NT2/D1 (cell line): ENCODE measurements at regions not wholly inside any gene's neighbourhood (a gene's known extent, or its start where the extent isn't known, plus 50 kb on each side); places are given as distances from the start of the nearest gene placed in this dataset.

Source experiments
- SUZ12 ChIP-seq: IDR thresholded peaks from 2 replicates; pipeline ENCODE4 v1.6.1; 2011; ENCODE audit not compliant: insufficient read length, insufficient read depth; ENCODE audit errors: extremely low read depth
- ZNF274 ChIP-seq: IDR thresholded peaks from 2 replicates; pipeline ENCODE4 v1.6.1; 2011; ENCODE audit warnings: mild to moderate bottlenecking, low read depth, low read length

GRCh38 chr4:136000246-136000645 lies 1532.0 kb downstream of the PCDH18 start:
- TF ChIP-seq ZNF274 (no peak), SUZ12 (no peak)
